Skin of body (tissue), 1 donor: ENCODE measurements at regions not wholly inside any gene's neighbourhood (a gene's known extent, or its start where the extent isn't known, plus 50 kb on each side); places are given as distances from the start of the nearest gene placed in this dataset.

Source experiments
- DNase-seq: peaks from one replicate; lab custom pipeline; 2025; lab: John Stamatoyannopoulos, UW

GRCh38 chr15:61541516-61541915, 312.4 kb upstream of the RORA start:
- no peak for DNase-seq

- no peak for DNase-seq
Observed at GRCh38 chr15:61537337-61537736, 308.2 kb upstream of the RORA start.

- no peak for DNase-seq
Observed at GRCh38 chr15:61534986-61535385, 305.9 kb upstream of the RORA start.

- no peak for DNase-seq
Observed at GRCh38 chr15:61530769-61531168, 301.7 kb upstream of the RORA start.

GRCh38 chr15:61528581-61528910, 299.4 kb upstream of the RORA start:
- no peak for DNase-seq

GRCh38 chr15:61527836-61528580, 298.9 kb upstream of the RORA start:
- no peak for DNase-seq

- DNase-seq, result no peak
Observed at GRCh38 chr15:61524545-61524944, 295.4 kb upstream of the RORA start.

- DNase-seq, result no peak
Observed at GRCh38 chr15:61524086-61524485, 295.0 kb upstream of the RORA start.

GRCh38 chr15:61522411-61522810, 293.3 kb upstream of the RORA start:
- DNase-seq, result no peak

GRCh38 chr15:61521953-61522352, 292.9 kb upstream of the RORA start:
- peak; percentile 93 for DNase-seq

- DNase-seq, result no peak
Observed at GRCh38 chr15:61519296-61519695, 290.2 kb upstream of the RORA start.

- no peak for DNase-seq
Observed at GRCh38 chr15:61518191-61518950, 289.3 kb upstream of the RORA start.

- DNase-seq, result no peak
Observed at GRCh38 chr15:61517776-61518175, 288.7 kb upstream of the RORA start.

GRCh38 chr15:61517335-61517734, 288.2 kb upstream of the RORA start:
- no peak for DNase-seq

- no peak for DNase-seq
Observed at GRCh38 chr15:61511756-61512155, 282.7 kb upstream of the RORA start.

GRCh38 chr15:61511089-61511488, 282.0 kb upstream of the RORA start:
- DNase-seq, result no peak

GRCh38 chr15:61509327-61509840, 280.3 kb upstream of the RORA start:
- no peak for DNase-seq

- no peak for DNase-seq
Observed at GRCh38 chr15:61503383-61503969, 274.4 kb upstream of the RORA start.

GRCh38 chr15:61501815-61502389, 272.8 kb upstream of the RORA start:
- DNase-seq, result no peak

GRCh38 chr15:61500951-61501620, 272.0 kb upstream of the RORA start:
- no peak for DNase-seq

- no peak for DNase-seq
Observed at GRCh38 chr15:61500523-61500922, 271.4 kb upstream of the RORA start.

GRCh38 chr15:61499376-61499775, 270.3 kb upstream of the RORA start:
- no peak for DNase-seq
